ENCODE measurements at regions not wholly inside any gene's neighbourhood (a gene's known extent, or its start where the extent isn't known, plus 50 kb on each side); places are given as distances from the start of the nearest gene placed in this dataset.

- no peak for DNase-seq (ENCODE audit: low spot score)
These were observed 441.2 kb upstream of the ANO3 start for GRCh38 chr11:25890626-25891260.

GRCh38 chr11:25891960-25892359, 440.0 kb upstream of the ANO3 start:
- DNase-seq (ENCODE audit: low spot score), result no peak

- no peak for DNase-seq (ENCODE audit: low spot score)
These were observed 432.2 kb upstream of the ANO3 start for GRCh38 chr11:25899617-25900160.

- DNase-seq (ENCODE audit: low spot score), result no peak
These were observed 431.1 kb upstream of the ANO3 start for GRCh38 chr11:25900814-25901213.

- no peak for DNase-seq (ENCODE audit: low spot score)
These were observed 430.5 kb upstream of the ANO3 start for GRCh38 chr11:25901415-25901814.

GRCh38 chr11:25902476-25902875, 429.5 kb upstream of the ANO3 start:
- DNase-seq (ENCODE audit: low spot score), result no peak

- DNase-seq (ENCODE audit: low spot score), result no peak
These were observed 423.2 kb upstream of the ANO3 start for GRCh38 chr11:25908726-25909125.

- DNase-seq (ENCODE audit: low spot score), result no peak
These were observed 421.8 kb upstream of the ANO3 start for GRCh38 chr11:25910086-25910485.

GRCh38 chr11:25920356-25920755, 411.6 kb upstream of the ANO3 start:
- DNase-seq (ENCODE audit: low spot score), result no peak

- DNase-seq (ENCODE audit: low spot score), result no peak
These were observed 407.3 kb upstream of the ANO3 start for GRCh38 chr11:25924586-25924985.

GRCh38 chr11:25925359-25925758, 406.6 kb upstream of the ANO3 start:
- DNase-seq (ENCODE audit: low spot score), result no peak

- no peak for DNase-seq (ENCODE audit: low spot score)
These were observed 404.4 kb upstream of the ANO3 start for GRCh38 chr11:25927411-25927953.

GRCh38 chr11:25928076-25928475, 403.9 kb upstream of the ANO3 start:
- DNase-seq (ENCODE audit: low spot score), result no peak

- no peak for DNase-seq (ENCODE audit: low spot score)
These were observed 393.0 kb upstream of the ANO3 start for GRCh38 chr11:25938952-25939351.

- no peak for DNase-seq (ENCODE audit: low spot score)
These were observed 392.2 kb upstream of the ANO3 start for GRCh38 chr11:25939691-25940090.

GRCh38 chr11:25941353-25941752, 390.6 kb upstream of the ANO3 start:
- DNase-seq (ENCODE audit: low spot score), result no peak

GRCh38 chr11:25943031-25943430, 388.9 kb upstream of the ANO3 start:
- DNase-seq (ENCODE audit: low spot score), result no peak

- DNase-seq (ENCODE audit: low spot score), result no peak
These were observed 387.9 kb upstream of the ANO3 start for GRCh38 chr11:25943777-25944661.

- DNase-seq (ENCODE audit: low spot score), result no peak
These were observed 382.0 kb upstream of the ANO3 start for GRCh38 chr11:25949918-25950317.

GRCh38 chr11:25953006-25953405, 378.9 kb upstream of the ANO3 start:
- no peak for DNase-seq (ENCODE audit: low spot score)

- no peak for DNase-seq (ENCODE audit: low spot score)
These were observed 373.9 kb upstream of the ANO3 start for GRCh38 chr11:25958045-25958444.

- no peak for DNase-seq (ENCODE audit: low spot score)
These were observed 370.4 kb upstream of the ANO3 start for GRCh38 chr11:25961539-25961938.

Measured in AG20443 (cell line).